Neuronal stem cell (in vitro differentiated cells): ENCODE measurements at regions not wholly inside any gene's neighbourhood (a gene's known extent, or its start where the extent isn't known, plus 50 kb on each side); places are given as distances from the start of the nearest gene placed in this dataset.

Source experiments
- DNase-seq: peaks from one replicate; pipeline ENCODE4 v3.0.0-alpha.2; 2013; ENCODE audit warnings: low spot score
- H2AFZ ChIP-seq: one replicate; pipeline ENCODE4 v1.6.1; 2013; ENCODE audit warnings: mild to moderate bottlenecking, low read length, inconsistent platforms
- H2AK5ac ChIP-seq: 2 replicates; pipeline ENCODE4 v1.6.1; 2013; ENCODE audit warnings: low read depth, mild to moderate bottlenecking, inconsistent platforms, low read length, moderate library complexity, mixed read lengths
- H2BK120ac ChIP-seq: 2 replicates; pipeline ENCODE4 v1.6.1; 2013; ENCODE audit warnings: low read depth, mild to moderate bottlenecking, inconsistent platforms, low read length, moderate library complexity, mixed read lengths
- H2BK12ac ChIP-seq: one replicate; pipeline ENCODE4 v1.6.1; 2013; ENCODE audit warnings: low read length, inconsistent platforms
- H2BK15ac ChIP-seq: 2 replicates; pipeline ENCODE4 v1.6.1; 2013; ENCODE audit warnings: mild to moderate bottlenecking, low read length, inconsistent platforms, mixed read lengths
- H2BK5ac ChIP-seq: one replicate; pipeline ENCODE4 v1.6.1; 2013; ENCODE audit warnings: inconsistent platforms, mild to moderate bottlenecking, low read length, moderate library complexity
- H3K14ac ChIP-seq: one replicate; pipeline ENCODE4 v1.6.1; 2013; ENCODE audit warnings: low read length, inconsistent platforms
- H3K18ac ChIP-seq: 2 replicates; pipeline ENCODE4 v1.6.1; 2013; ENCODE audit warnings: low read length, inconsistent platforms
- H3K23ac ChIP-seq: 2 replicates; pipeline ENCODE4 v1.6.1; 2013; ENCODE audit warnings: low read depth, mild to moderate bottlenecking, mixed read lengths, low read length, inconsistent platforms; ENCODE audit not compliant: poor library complexity
- H3K27ac ChIP-seq: replicated peaks from 3 replicates; pipeline ENCODE4 v1.5.1; 2013; ENCODE audit warnings: low read length, inconsistent platforms
- H3K27me3 ChIP-seq, 3 experiments: 2 replicates each; pipeline ENCODE4 v1.6.1; 2013; ENCODE audit warnings: low read length in 3 of 3, mild to moderate bottlenecking in 2 of 3, inconsistent platforms in 1 of 3, low read depth in 1 of 3, mixed read lengths in 1 of 3, moderate library complexity in 1 of 3; ENCODE audit not compliant: control insufficient read depth in 3 of 3, insufficient read depth in 3 of 3
- H3K36me3 ChIP-seq, 2 donors: replicated peaks in 1 of 2; 2 replicates each; pipeline ENCODE4 v1.6.1; 2013; ENCODE audit warnings: low read length in 2 of 2; ENCODE audit not compliant: control insufficient read depth in 2 of 2, insufficient read depth in 2 of 2
- H3K4ac ChIP-seq: 2 replicates; pipeline ENCODE4 v1.6.1; 2013; ENCODE audit warnings: inconsistent platforms, mild to moderate bottlenecking, low read length, moderate library complexity
- H3K4me1 ChIP-seq, 2 donors: 1 replicate in 1 of 2; 2 replicates in 1 of 2; pipeline ENCODE4 v1.6.1; 2013; ENCODE audit warnings: low read length in 2 of 2, low read depth in 1 of 2; ENCODE audit not compliant: control insufficient read depth in 2 of 2, insufficient read depth in 1 of 2
- H3K4me2 ChIP-seq: one replicate; pipeline ENCODE4 v1.6.1; 2013; ENCODE audit warnings: mild to moderate bottlenecking, low read length, inconsistent platforms; ENCODE audit not compliant: insufficient read depth, poor library complexity, severe bottlenecking
- H3K4me3 ChIP-seq, 2 donors: 2 replicates each; pipeline ENCODE4 v1.5.1; 2013; ENCODE audit warnings: low read length in 2 of 2, mild to moderate bottlenecking in 2 of 2, inconsistent platforms in 1 of 2, moderate library complexity in 1 of 2
- H3K79me1 ChIP-seq: one replicate; pipeline ENCODE4 v1.6.1; 2013; ENCODE audit warnings: low read depth, mild to moderate bottlenecking, inconsistent platforms, low read length, moderate library complexity
- H3K9ac ChIP-seq: one replicate; pipeline ENCODE4 v1.6.1; 2013; ENCODE audit warnings: mild to moderate bottlenecking, low read depth, low read length, inconsistent platforms; ENCODE audit not compliant: poor library complexity
- H3K9me3 ChIP-seq, 2 donors: replicated peaks in 1 of 2; 2 replicates each; pipeline versions ENCODE3 to v1.6.1; 2013; ENCODE audit warnings: low read length in 2 of 2, mild to moderate bottlenecking in 2 of 2, inconsistent platforms in 1 of 2, low read depth in 1 of 2, mixed read lengths in 1 of 2, moderate library complexity in 1 of 2; ENCODE audit not compliant: control insufficient read depth in 2 of 2, insufficient read depth in 1 of 2
- H4K8ac ChIP-seq: one replicate; pipeline ENCODE4 v1.6.1; 2013; ENCODE audit warnings: low read depth, mild to moderate bottlenecking, inconsistent platforms, low read length, moderate library complexity
- H4K91ac ChIP-seq: one replicate; pipeline ENCODE4 v1.6.1; 2013; ENCODE audit warnings: low read length, low read depth, mild to moderate bottlenecking, inconsistent platforms; ENCODE audit not compliant: poor library complexity
- WGBS, 2 donors: extraction: QIAGEN DNeasy Blood & Tissue Kit; methylation state at CpG; one replicate each; pipeline ENCODE4 v1.1.7; 2013; ENCODE audit warnings: missing lambda C conversion rate in 2 of 2, mixed read lengths in 1 of 2; ENCODE audit not compliant: insufficient read length in 2 of 2, insufficient replicate concordance in 1 of 2; ENCODE audit errors: extremely low coverage in 2 of 2; 5-methylcytosine and 5-hydroxymethylcytosine counted together

- no peak overlapping the region for H2BK12ac ChIP-seq
- no peak overlapping the region for H2BK120ac ChIP-seq
- DNase-seq = no peak
- H3K4ac ChIP-seq = no peak overlapping the region
- H3K36me3 ChIP-seq = no peaks in the 10 kb centered on the region
- H2BK5ac ChIP-seq = no peak overlapping the region
- no peaks in the 10 kb centered on the region for H3K4me1 ChIP-seq
- H2BK15ac ChIP-seq = no peak overlapping the region
- no peak overlapping the region for H4K8ac ChIP-seq
- H2AFZ ChIP-seq = no peak overlapping the region
- H3K79me1 ChIP-seq = no peaks in the 10 kb centered on the region
- no peak overlapping the region for H3K27ac ChIP-seq
- H4K91ac ChIP-seq = no peak overlapping the region
- no peaks in the 10 kb centered on the region for H3K27me3 ChIP-seq
- WGBS, 2 donors = no CpG with 5 or more reads among the region's 2 CpGs
- no peak overlapping the region for H3K14ac ChIP-seq
- H3K9me3 ChIP-seq = no peaks in the 10 kb centered on the region
- H3K18ac ChIP-seq = no peak overlapping the region
- no peak overlapping the region for H3K4me3 ChIP-seq
- no peak overlapping the region for H3K23ac ChIP-seq
- no peak overlapping the region for H3K9ac ChIP-seq
- H2AK5ac ChIP-seq = no peak overlapping the region
- H3K4me2 ChIP-seq = no peak overlapping the region
These were observed 94.0 kb downstream of the SOX2 start for GRCh38 chr3:181805703-181806102.

- Histone ChIP-seq H3K4me3 (no peak overlapping the region), H3K14ac (no peak overlapping the region), H2AFZ (no peak overlapping the region)
These were observed 96.3 kb downstream of the SOX2 start for GRCh38 chr3:181808053-181808452.

GRCh38 chr3:181823716-181824115 is 112.0 kb downstream of the SOX2 start:
- Histone ChIP-seq H2BK5ac (no peak overlapping the region), H3K9me3 (no peaks in the 10 kb centered on the region), H3K4me1 (peaks cover 2 to 3% of the 10 kb centered on the region in 2 donors), H3K79me1 (no peaks in the 10 kb centered on the region), H4K8ac (no peak overlapping the region), H2AK5ac (no peak overlapping the region), H3K27ac (no peak overlapping the region), H3K18ac (no peak overlapping the region), H3K4me3 (no peak overlapping the region), H3K27me3 (no peaks in the 10 kb centered on the region), H2AFZ (peak overlapping the region; percentile 20), H2BK120ac (no peak overlapping the region), H3K23ac (no peak overlapping the region), H4K91ac (no peak overlapping the region), H3K36me3 (no peaks in the 10 kb centered on the region), H3K4me2 (no peak overlapping the region), H2BK15ac (no peak overlapping the region), H2BK12ac (no peak overlapping the region), H3K4ac (no peak overlapping the region), H3K9ac (no peak overlapping the region), H3K14ac (no peak overlapping the region)
- no CpG with 5 or more reads among the region's 4 CpGs for WGBS, 2 donors
- DNase-seq = no peak

More at GRCh38 chr3:181808053-181808452, 96.3 kb downstream of the SOX2 start:
- Histone ChIP-seq H2BK120ac (no peak overlapping the region), H3K9me3 (no peaks in the 10 kb centered on the region), H3K18ac (no peak overlapping the region), H3K4me1 (no peaks in the 10 kb centered on the region), H3K79me1 (no peaks in the 10 kb centered on the region), H3K36me3 (no peaks in the 10 kb centered on the region), H3K27me3 (no peaks in the 10 kb centered on the region), H2AK5ac (no peak overlapping the region), H4K8ac (no peak overlapping the region), H3K4me2 (no peak overlapping the region), H2BK5ac (no peak overlapping the region), H3K27ac (no peak overlapping the region), H2BK15ac (no peak overlapping the region), H2BK12ac (no peak overlapping the region), H4K91ac (no peak overlapping the region), H3K4ac (no peak overlapping the region), H3K9ac (no peak overlapping the region), H3K23ac (no peak overlapping the region)
- no peak for DNase-seq
- WGBS, 2 donors = no CpG with 5 or more reads among the region's 5 CpGs

GRCh38 chr3:181824961-181825360 is 113.2 kb downstream of the SOX2 start:
- no peak overlapping the region for H3K14ac ChIP-seq
- H3K23ac ChIP-seq = no peak overlapping the region
- no peak overlapping the region for H4K91ac ChIP-seq
- H2BK120ac ChIP-seq = no peak overlapping the region
- no peak overlapping the region for H2AK5ac ChIP-seq
- no peak for DNase-seq
- H3K36me3 ChIP-seq = no peaks in the 10 kb centered on the region
- no peak overlapping the region for H3K9ac ChIP-seq
- H3K18ac ChIP-seq = no peak overlapping the region
- no peak overlapping the region for H3K4ac ChIP-seq
- no peak overlapping the region for H4K8ac ChIP-seq
- no peaks in the 10 kb centered on the region for H3K27me3 ChIP-seq
- WGBS, 2 donors = no CpG with 5 or more reads among the region's 10 CpGs
- no peaks in the 10 kb centered on the region for H3K79me1 ChIP-seq
- peaks cover 2 to 3% of the 10 kb centered on the region in 2 donors for H3K4me1 ChIP-seq
- no peak overlapping the region for H3K4me3 ChIP-seq
- no peaks in the 10 kb centered on the region for H3K9me3 ChIP-seq
- peak overlapping the region; percentile 65 for H2AFZ ChIP-seq
- H2BK12ac ChIP-seq = no peak overlapping the region
- H3K4me2 ChIP-seq = no peak overlapping the region
- H3K27ac ChIP-seq = no peak overlapping the region
- H2BK15ac ChIP-seq = no peak overlapping the region
- H2BK5ac ChIP-seq = no peak overlapping the region
